HEK293T (cell line): ENCODE measurements at regions not wholly inside any gene's neighbourhood (a gene's known extent, or its start where the extent isn't known, plus 50 kb on each side); places are given as distances from the start of the nearest gene placed in this dataset.

Experiments
- ARNT ChIP-seq: fragments of 450-650 bp; IDR thresholded peaks from 2 replicates; pipeline ENCODE4 v1.6.1; 2017; ENCODE audit warnings: mild to moderate bottlenecking
- ELF4 ChIP-seq: fragments of 450-650 bp; IDR thresholded peaks from 2 replicates; pipeline ENCODE4 v1.6.1; 2017; ENCODE audit warnings: antibody characterized with exemption
- FOXK2 ChIP-seq: fragments of 450-650 bp; IDR thresholded peaks from 2 replicates; pipeline ENCODE4 v1.6.1; 2016; ENCODE audit warnings: mild to moderate bottlenecking
- FOXM1 ChIP-seq: fragments of 450-650 bp; IDR thresholded peaks from 2 replicates; pipeline ENCODE4 v1.6.1; 2017; ENCODE audit warnings: mild to moderate bottlenecking, borderline replicate concordance
- SP1 ChIP-seq: fragments of 450-650 bp; IDR thresholded peaks from 2 replicates; pipeline ENCODE4 v1.6.1; 2017
- TARDBP ChIP-seq: fragments of 450-650 bp; IDR thresholded peaks from 2 replicates; pipeline ENCODE4 v1.6.1; 2016

- TF ChIP-seq TARDBP: no peak
- TF ChIP-seq FOXK2: no peak
- TF ChIP-seq FOXM1: no peak
- no peak for TF ChIP-seq ELF4
- TF ChIP-seq SP1: no peak
- TF ChIP-seq ARNT: no peak
Observed at GRCh38 chr7:25876092-25876491, 275.9 kb upstream of the NFE2L3 start.
